Coronary artery (tissue), 2 donors: ENCODE measurements at regions not wholly inside any gene's neighbourhood (a gene's known extent, or its start where the extent isn't known, plus 50 kb on each side); places are given as distances from the start of the nearest gene placed in this dataset.

Source experiments
- DNase-seq: peaks from one replicate; pipeline ENCODE4 v3.0.0-alpha.2; 2017; ENCODE audit warnings: low spot score
- H3K27ac ChIP-seq, 2 donors: fragments of 200-600 bp; sonication (generic); one replicate each; pipeline ENCODE4 v1.5.1; 2016 to 2019
- H3K4me3 ChIP-seq: fragments of 200-600 bp; sonication (generic); 2 replicates; pipeline ENCODE4 v1.5.1; 2016; ENCODE audit warnings: mild to moderate bottlenecking, moderate library complexity
- TF ChIP-seq, protein P1 (sequence below): fragments of 200-600 bp; sonication (generic); IDR thresholded peaks from one replicate; pipeline ENCODE4 v1.5.1; 2019; ENCODE audit warnings: antibody characterized with exemption

DNA sequence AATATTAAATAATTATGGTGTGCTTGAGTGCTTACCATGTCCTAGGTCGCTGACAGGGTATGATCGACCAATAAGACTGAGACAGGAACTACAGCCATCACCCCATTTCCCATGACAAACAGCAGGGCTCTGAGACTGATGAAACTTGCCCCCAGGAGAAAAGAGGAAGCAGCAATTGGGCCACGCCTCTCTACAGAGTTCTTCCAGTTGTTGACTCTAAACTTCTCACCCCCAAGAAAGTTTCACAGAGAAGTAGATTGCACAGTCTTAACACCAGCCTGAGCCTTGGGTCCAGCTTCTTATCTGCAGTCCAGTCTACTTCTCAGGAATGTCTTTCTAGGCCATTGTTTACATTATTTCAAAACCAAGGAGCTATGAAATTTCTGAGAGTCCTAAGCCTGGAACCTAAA lies 182.2 kb upstream of the ANKRD55 start:
- no peak for DNase-seq
- Histone ChIP-seq H3K27ac (peak overlapping the region; percentile 27 to 75), H3K4me3 (no peak overlapping the region)

DNA sequence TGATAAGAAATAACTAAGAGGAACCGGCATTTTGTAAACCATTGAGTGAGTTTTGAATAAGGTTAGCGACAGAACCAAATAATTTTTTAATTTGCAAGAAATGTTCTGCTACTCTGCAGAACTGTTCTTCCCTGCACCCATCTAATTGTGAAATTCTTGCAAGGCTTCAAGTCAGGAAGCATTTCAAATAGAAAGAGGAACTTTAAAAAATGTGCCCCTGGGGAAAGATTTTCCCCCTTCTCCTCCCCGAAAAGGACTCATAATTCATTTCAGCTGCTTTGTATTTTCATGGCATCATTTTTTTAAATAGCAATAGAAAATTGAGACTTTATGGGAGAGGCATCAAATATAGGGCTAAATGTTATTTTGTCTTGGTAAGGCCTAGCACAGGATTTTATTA lies 180.9 kb upstream of the ANKRD55 start:
- H3K4me3 ChIP-seq: no peak overlapping the region
- TF ChIP-seq, protein P1, sequence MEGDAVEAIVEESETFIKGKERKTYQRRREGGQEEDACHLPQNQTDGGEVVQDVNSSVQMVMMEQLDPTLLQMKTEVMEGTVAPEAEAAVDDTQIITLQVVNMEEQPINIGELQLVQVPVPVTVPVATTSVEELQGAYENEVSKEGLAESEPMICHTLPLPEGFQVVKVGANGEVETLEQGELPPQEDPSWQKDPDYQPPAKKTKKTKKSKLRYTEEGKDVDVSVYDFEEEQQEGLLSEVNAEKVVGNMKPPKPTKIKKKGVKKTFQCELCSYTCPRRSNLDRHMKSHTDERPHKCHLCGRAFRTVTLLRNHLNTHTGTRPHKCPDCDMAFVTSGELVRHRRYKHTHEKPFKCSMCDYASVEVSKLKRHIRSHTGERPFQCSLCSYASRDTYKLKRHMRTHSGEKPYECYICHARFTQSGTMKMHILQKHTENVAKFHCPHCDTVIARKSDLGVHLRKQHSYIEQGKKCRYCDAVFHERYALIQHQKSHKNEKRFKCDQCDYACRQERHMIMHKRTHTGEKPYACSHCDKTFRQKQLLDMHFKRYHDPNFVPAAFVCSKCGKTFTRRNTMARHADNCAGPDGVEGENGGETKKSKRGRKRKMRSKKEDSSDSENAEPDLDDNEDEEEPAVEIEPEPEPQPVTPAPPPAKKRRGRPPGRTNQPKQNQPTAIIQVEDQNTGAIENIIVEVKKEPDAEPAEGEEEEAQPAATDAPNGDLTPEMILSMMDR: no peak
- DNase-seq: no peak
- H3K27ac ChIP-seq: peak overlapping the region in 1 of 2 donors; percentile 75

More for the DNA sequence above, 182.2 kb upstream of the ANKRD55 start:
- TF ChIP-seq, protein P1: no peak

DNA sequence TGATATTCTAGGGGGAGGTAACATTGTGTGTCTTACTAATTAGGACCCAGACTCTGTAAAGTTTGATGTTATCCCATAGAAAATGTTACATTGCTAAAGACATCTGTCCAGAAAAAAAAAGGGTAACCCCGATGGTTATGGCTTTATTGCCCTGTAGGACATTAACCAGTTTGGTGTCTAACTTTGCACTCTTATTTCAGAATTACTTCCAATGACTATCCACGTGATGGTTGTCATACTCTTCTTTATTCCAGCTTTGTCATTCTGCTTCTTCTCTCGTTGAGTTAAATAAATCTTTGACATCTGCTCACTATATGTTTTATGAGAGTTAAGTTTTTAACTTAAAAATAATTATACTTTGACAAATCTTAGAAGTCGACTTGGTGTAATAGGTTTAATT lies 180.4 kb upstream of the ANKRD55 start:
- no peak overlapping the region for H3K4me3 ChIP-seq
- peak overlapping the region in 1 of 2 donors; percentile 27 for H3K27ac ChIP-seq
- no peak for DNase-seq
- TF ChIP-seq, protein P1: no peak

DNA sequence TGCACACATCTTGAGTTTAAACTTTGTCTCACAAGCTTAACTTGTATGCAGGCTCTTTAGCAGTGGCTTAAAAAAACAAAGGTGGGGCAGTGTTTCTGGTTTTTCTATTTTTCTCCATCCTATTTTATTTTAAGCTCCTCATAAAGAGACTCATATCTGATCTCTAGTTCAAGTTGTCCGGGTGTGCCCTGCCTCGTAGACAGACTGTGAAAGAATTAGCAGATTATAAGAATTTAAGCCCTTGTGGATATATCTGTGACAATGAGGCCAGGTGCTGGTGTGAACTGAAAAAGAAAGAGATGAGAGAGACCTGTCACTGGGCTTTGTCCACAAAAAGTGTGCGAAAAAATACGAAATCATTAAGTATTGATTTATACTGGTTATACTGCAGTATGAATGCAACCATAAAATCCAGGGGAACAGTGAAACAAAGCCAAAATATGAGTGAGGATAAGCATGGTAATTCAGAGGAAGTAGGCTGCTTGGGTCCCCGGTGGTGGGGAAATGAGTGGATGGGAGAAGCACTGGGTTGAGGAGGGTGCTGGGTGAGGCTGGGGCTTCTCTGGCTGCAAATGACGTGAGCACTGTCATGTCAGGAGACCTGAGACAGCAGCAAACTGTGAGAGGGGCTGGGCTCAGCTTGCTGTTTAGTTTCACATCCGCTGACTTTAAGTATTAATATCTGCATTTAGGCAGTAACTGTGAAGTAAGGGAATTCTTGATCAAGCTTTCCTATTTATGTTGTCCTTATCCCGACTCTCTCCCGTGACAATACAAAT lies 179.7 kb upstream of the ANKRD55 start:
- Histone ChIP-seq H3K27ac (peak overlapping the region in 1 of 2 donors; percentile 27), H3K4me3 (no peak overlapping the region)
- no peak for DNase-seq
- TF ChIP-seq, protein P1: no peak

DNA sequence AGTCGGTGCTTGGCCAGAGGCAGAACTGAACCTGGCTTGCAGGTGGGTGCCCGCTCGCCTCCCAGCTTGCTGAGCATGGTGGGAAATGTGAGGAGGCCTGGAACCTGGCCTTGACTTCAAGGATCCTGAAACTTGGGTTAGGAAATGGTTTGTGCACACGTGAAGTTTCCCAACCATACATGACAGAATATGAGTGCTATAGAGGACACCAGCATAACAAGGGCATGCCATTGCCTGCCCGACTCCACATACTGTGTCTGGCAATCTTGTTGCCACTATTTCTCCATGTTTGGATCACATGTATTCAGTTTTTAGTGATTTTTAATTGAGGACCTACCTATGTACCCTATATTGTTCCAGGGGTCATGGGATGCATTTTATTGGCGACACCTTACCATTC lies 177.6 kb upstream of the ANKRD55 start:
- TF ChIP-seq, protein P1: no peak
- Histone ChIP-seq H3K27ac (no peak overlapping the region), H3K4me3 (no peak overlapping the region)
- DNase-seq: no peak

DNA sequence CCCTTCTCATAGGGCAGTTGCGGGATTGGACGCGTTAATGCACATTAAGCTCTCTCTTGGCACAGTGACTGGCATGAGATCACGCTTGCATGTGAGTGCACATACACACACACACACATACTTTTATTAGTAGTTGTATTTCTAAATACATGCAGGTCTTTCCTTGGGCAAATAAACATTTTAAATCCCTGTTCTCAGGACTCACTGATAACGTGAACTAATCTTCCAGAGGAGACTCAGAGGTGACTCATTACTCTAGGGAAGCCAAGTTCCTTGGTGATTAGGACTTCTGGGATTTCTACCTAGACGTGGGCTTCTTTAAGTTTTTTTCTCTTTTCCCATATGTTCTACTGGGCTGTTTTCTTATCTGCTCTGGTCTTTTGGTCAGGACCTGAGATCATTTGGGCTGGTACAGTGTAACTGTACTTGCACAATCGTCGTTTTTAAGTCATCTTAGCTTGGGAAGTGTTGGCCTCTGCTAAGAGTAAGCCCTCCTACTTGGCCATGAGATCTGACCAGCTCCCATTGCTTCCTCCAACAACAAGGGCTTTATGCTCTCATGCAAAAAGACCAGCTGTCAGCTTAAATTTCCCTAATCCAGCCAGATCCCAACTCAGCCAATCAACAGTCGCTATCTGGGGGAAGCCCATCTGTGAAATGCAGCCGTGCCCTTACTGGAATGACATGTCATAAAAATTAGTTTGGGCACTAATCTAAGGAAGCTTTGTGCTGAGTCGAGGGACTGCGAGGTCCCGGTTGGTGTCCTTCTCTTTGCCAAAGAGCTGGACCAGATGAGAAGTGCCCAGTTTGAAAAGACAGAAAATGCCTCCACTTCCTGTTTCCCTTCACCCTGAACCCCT lies 176.4 kb upstream of the ANKRD55 start:
- no peak overlapping the region for H3K4me3 ChIP-seq
- no peak for DNase-seq
- TF ChIP-seq, protein P1: no peak
- H3K27ac ChIP-seq: no peak overlapping the region
